Mesenchymal stem cell (in vitro differentiated cells and primary cell): ENCODE measurements at regions not wholly inside any gene's neighbourhood (a gene's known extent, or its start where the extent isn't known, plus 50 kb on each side); places are given as distances from the start of the nearest gene placed in this dataset.

ENCODE experiments used
- DNase-seq: peaks from one replicate; pipeline ENCODE4 v3.0.0-alpha.2; 2013
- H2AFZ ChIP-seq: one replicate; pipeline ENCODE4 v1.6.1; 2013; ENCODE audit warnings: low read depth, mild to moderate bottlenecking, control low read depth, inconsistent platforms, low read length, moderate library complexity
- H2AK5ac ChIP-seq: 2 replicates; pipeline ENCODE4 v1.6.1; 2013; ENCODE audit warnings: low read length, moderate library complexity, mild to moderate bottlenecking, inconsistent platforms; ENCODE audit not compliant: severe bottlenecking
- H2BK120ac ChIP-seq: one replicate; pipeline ENCODE4 v1.6.1; 2013; ENCODE audit warnings: low read depth, mild to moderate bottlenecking, inconsistent platforms, low read length, moderate library complexity
- H2BK12ac ChIP-seq, 2 experiments: one replicate each; pipeline ENCODE4 v1.6.1; 2013; ENCODE audit warnings: inconsistent platforms in 2 of 2, low read length in 2 of 2, mild to moderate bottlenecking in 2 of 2, moderate library complexity in 2 of 2, control low read depth in 1 of 2
- H2BK15ac ChIP-seq: one replicate; pipeline ENCODE4 v1.6.1; 2013; ENCODE audit warnings: mild to moderate bottlenecking, low read depth, inconsistent platforms; ENCODE audit not compliant: poor library complexity, severe bottlenecking
- H2BK5ac ChIP-seq: 2 replicates; pipeline ENCODE4 v1.6.1; 2013; ENCODE audit warnings: low read depth, mild to moderate bottlenecking, low read length, control low read depth, inconsistent platforms; ENCODE audit not compliant: poor library complexity, severe bottlenecking
- H3K14ac ChIP-seq, 2 experiments: one replicate each; pipeline ENCODE4 v1.6.1; 2013; ENCODE audit warnings: inconsistent platforms in 2 of 2, low read length in 2 of 2, control low read depth in 1 of 2, mild to moderate bottlenecking in 1 of 2, moderate library complexity in 1 of 2
- H3K18ac ChIP-seq, 2 experiments: one replicate each; pipeline ENCODE4 v1.6.1; 2013; ENCODE audit warnings: inconsistent platforms in 2 of 2, low read length in 2 of 2, control low read depth in 1 of 2, low read depth in 1 of 2, mild to moderate bottlenecking in 1 of 2
- H3K23ac ChIP-seq, 2 experiments: one replicate each; pipeline ENCODE4 v1.6.1; 2013; ENCODE audit warnings: inconsistent platforms in 2 of 2, low read length in 2 of 2, mild to moderate bottlenecking in 2 of 2, moderate library complexity in 2 of 2, control low read depth in 1 of 2
- H3K27ac ChIP-seq: 2 replicates; pipeline ENCODE4 v1.5.1; 2013; ENCODE audit warnings: mild to moderate bottlenecking, moderate library complexity, low read length, control low read depth, inconsistent platforms; ENCODE audit not compliant: poor library complexity, severe bottlenecking
- H3K27me3 ChIP-seq, 2 experiments: 2 replicates each; pipeline versions ENCODE4 v1.6.1 to v1.7.0; 2013; ENCODE audit warnings: low read length in 2 of 2, mild to moderate bottlenecking in 2 of 2, moderate library complexity in 2 of 2, control low read depth in 1 of 2, inconsistent platforms in 1 of 2; ENCODE audit not compliant: control insufficient read depth in 1 of 2, insufficient read depth in 1 of 2
- H3K36me3 ChIP-seq, 2 experiments: 2 replicates each; pipeline versions ENCODE4 v1.6.1 to v1.7.0; 2013; ENCODE audit warnings: low read length in 2 of 2, control low read depth in 1 of 2, inconsistent platforms in 1 of 2, low read depth in 1 of 2, mild to moderate bottlenecking in 1 of 2; ENCODE audit not compliant: insufficient read depth in 2 of 2, control insufficient read depth in 1 of 2
- H3K4ac ChIP-seq, 2 experiments: one replicate each; pipeline ENCODE4 v1.6.1; 2013; ENCODE audit warnings: inconsistent platforms in 2 of 2, low read length in 2 of 2, mild to moderate bottlenecking in 2 of 2, moderate library complexity in 2 of 2, control low read depth in 1 of 2, low read depth in 1 of 2
- H3K4me1 ChIP-seq: 2 replicates; pipeline ENCODE4 v1.6.1; 2013; ENCODE audit warnings: low read depth, low read length, control low read depth; ENCODE audit not compliant: control insufficient read depth, insufficient read depth
- H3K4me2 ChIP-seq: 2 replicates; pipeline ENCODE4 v1.6.1; 2013; ENCODE audit warnings: low read length, mild to moderate bottlenecking, inconsistent platforms; ENCODE audit not compliant: poor library complexity, severe bottlenecking
- H3K4me3 ChIP-seq, 2 experiments: 2 replicates each; pipeline versions ENCODE4 v1.5.1 to v1.7.0; 2013; ENCODE audit warnings: low read length in 2 of 2, mild to moderate bottlenecking in 2 of 2, control low read depth in 1 of 2, low read depth in 1 of 2; ENCODE audit not compliant: insufficient read depth in 1 of 2
- H3K79me1 ChIP-seq: replicated peaks from 2 replicates; pipeline ENCODE4 v1.6.1; 2013; ENCODE audit warnings: mild to moderate bottlenecking, control low read depth, low read length, inconsistent platforms; ENCODE audit not compliant: poor library complexity, severe bottlenecking
- H3K9ac ChIP-seq: 2 replicates; pipeline ENCODE4 v1.7.0; 2013; ENCODE audit warnings: mild to moderate bottlenecking, low read length, moderate library complexity
- H3K9me3 ChIP-seq: 2 replicates; pipeline ENCODE4 v1.7.0; 2013; ENCODE audit warnings: mild to moderate bottlenecking, low read length; ENCODE audit not compliant: control insufficient read depth
- H4K8ac ChIP-seq: one replicate; pipeline ENCODE4 v1.6.1; 2013; ENCODE audit warnings: inconsistent platforms, mild to moderate bottlenecking, low read length, moderate library complexity
- H4K91ac ChIP-seq: one replicate; pipeline ENCODE4 v1.6.1; 2013; ENCODE audit warnings: mild to moderate bottlenecking, low read length, inconsistent platforms
- WGBS: methylation state at CpG from one replicate; pipeline ENCODE4 v1.1.7; 2013; ENCODE audit warnings: mixed read lengths; 5-methylcytosine and 5-hydroxymethylcytosine counted together

DNA sequence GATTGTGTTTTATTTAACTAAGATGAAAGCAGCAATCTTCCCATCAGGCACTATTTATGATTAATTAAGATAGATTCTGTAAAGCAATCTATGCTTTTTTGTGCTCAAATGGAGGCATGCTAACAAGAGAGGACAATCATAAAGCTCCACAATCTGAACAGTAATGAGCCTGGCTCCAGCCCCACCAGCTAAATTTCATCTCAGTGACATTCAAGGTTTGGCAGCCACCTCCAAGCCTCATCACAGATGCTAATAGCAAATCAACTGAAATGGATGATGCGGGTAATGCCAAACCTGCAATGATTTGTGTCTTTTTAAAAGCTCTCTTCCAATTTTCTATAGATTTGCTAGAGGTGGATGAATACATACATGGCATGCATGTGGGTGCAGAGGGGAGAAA is 456.6 kb downstream of the TDRD15 start:
- H3K9me3 ChIP-seq: peaks cover 9% of the 10 kb centered on the region
- no peaks in the 10 kb centered on the region for H3K27me3 ChIP-seq
- H2AK5ac ChIP-seq: no peak overlapping the region
- H4K8ac ChIP-seq: no peak overlapping the region
- H3K4me2 ChIP-seq: no peak overlapping the region
- H3K4ac ChIP-seq: no peak overlapping the region
- no peak overlapping the region for H3K9ac ChIP-seq
- no peaks in the 10 kb centered on the region for H3K36me3 ChIP-seq
- H4K91ac ChIP-seq: no peak overlapping the region
- no peak overlapping the region for H2BK15ac ChIP-seq
- DNase-seq: no peak
- no peak overlapping the region for H2BK120ac ChIP-seq
- H3K79me1 ChIP-seq: no peaks in the 10 kb centered on the region
- H3K23ac ChIP-seq: no peak overlapping the region
- no peak overlapping the region for H3K18ac ChIP-seq
- no CpG with 5 or more reads among the region's 1 CpG for WGBS
- H3K4me3 ChIP-seq: no peak overlapping the region
- no peak overlapping the region for H2BK12ac ChIP-seq
- no peak overlapping the region for H3K14ac ChIP-seq
- no peak overlapping the region for H2AFZ ChIP-seq
- no peaks in the 10 kb centered on the region for H3K4me1 ChIP-seq
- no peak overlapping the region for H3K27ac ChIP-seq
- no peak overlapping the region for H2BK5ac ChIP-seq

DNA sequence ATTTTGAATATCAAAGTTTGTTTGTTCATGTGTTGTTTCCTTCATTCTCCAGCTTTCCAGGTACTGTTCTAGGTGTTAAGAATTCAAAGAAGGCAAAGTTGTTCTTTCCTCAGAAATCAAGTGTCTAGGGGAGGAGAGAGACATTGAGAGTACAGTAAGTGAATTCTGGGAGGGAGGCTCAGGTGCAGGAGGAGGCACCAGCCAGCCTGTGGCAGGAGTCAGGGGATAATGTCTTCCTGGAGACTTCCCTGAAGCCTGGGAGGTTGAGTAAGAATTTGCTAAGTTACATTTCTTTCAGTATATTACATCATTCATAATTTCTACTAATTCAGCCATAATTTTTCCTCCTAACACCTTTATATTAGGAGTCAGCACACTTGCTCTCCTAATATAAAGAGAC is 462.1 kb downstream of the TDRD15 start:
- H3K27ac ChIP-seq: no peak overlapping the region
- no peak overlapping the region for H2BK12ac ChIP-seq
- DNase-seq: no peak
- H3K9ac ChIP-seq: no peak overlapping the region
- no peaks in the 10 kb centered on the region for H3K4me1 ChIP-seq
- H3K79me1 ChIP-seq: no peaks in the 10 kb centered on the region
- H3K23ac ChIP-seq: no peak overlapping the region
- no peak overlapping the region for H2BK120ac ChIP-seq
- no peak overlapping the region for H3K14ac ChIP-seq
- no peak overlapping the region for H4K8ac ChIP-seq
- no peak overlapping the region for H2AFZ ChIP-seq
- peaks cover 8% of the 10 kb centered on the region for H3K9me3 ChIP-seq
- no peaks in the 10 kb centered on the region for H3K36me3 ChIP-seq
- H3K4me3 ChIP-seq: no peak overlapping the region
- no peaks in the 10 kb centered on the region for H3K27me3 ChIP-seq
- H3K18ac ChIP-seq: no peak overlapping the region
- H4K91ac ChIP-seq: no peak overlapping the region
- H3K4me2 ChIP-seq: no peak overlapping the region
- no peak overlapping the region for H3K4ac ChIP-seq
- H2BK5ac ChIP-seq: no peak overlapping the region
- H2BK15ac ChIP-seq: no peak overlapping the region
- H2AK5ac ChIP-seq: no peak overlapping the region

DNA sequence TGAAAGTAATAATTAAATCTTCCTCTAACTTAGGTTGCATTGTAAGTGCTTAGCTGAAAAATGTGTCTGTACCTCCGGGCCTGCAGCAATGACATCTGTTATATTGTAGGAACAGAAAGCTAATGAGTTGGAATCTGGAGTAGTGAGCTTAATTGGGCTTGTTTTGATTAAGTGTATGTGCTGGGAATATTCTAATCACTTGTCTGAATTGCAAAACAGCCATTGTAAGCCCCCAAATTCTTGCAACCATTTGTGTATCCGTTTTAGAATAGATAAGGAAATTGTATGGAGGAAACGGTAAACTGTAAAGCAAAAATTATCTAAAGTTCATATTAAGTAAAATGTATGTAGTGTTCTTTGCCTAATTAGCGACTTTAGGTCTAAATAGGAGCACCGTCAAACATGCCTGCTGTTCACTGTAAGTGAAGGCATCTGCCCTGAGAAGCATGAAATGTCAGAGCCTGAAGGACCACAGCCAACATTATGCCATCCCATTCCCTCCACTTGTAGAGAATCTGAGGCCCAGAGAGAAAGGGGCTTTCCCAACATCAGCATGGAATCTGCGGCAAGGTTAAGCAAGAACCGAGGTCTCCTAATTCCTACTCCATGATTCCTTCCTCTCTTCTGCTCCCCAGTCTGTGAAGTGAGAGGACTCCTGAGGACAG is 466.4 kb downstream of the TDRD15 start:
- H3K9me3 ChIP-seq: peaks cover 7% of the 10 kb centered on the region
- no peak overlapping the region for H2BK120ac ChIP-seq
- no peak for DNase-seq
- H3K9ac ChIP-seq: no peak overlapping the region
- H2BK12ac ChIP-seq: no peak overlapping the region
- no peak overlapping the region for H3K23ac ChIP-seq
- no peak overlapping the region for H4K91ac ChIP-seq
- H3K79me1 ChIP-seq: no peaks in the 10 kb centered on the region
- H3K27ac ChIP-seq: no peak overlapping the region
- H3K18ac ChIP-seq: no peak overlapping the region
- H3K14ac ChIP-seq: no peak overlapping the region
- no peak overlapping the region for H2BK5ac ChIP-seq
- 83% methylated on average over 3 of the region's 7 CpGs for WGBS
- no peak overlapping the region for H2BK15ac ChIP-seq
- H3K4me1 ChIP-seq: no peaks in the 10 kb centered on the region
- no peak overlapping the region for H3K4me2 ChIP-seq
- no peak overlapping the region for H2AFZ ChIP-seq
- no peak overlapping the region for H2AK5ac ChIP-seq
- no peaks in the 10 kb centered on the region for H3K36me3 ChIP-seq
- no peak overlapping the region for H4K8ac ChIP-seq
- H3K4me3 ChIP-seq: no peak overlapping the region
- no peak overlapping the region for H3K4ac ChIP-seq
- H3K27me3 ChIP-seq: no peaks in the 10 kb centered on the region

DNA sequence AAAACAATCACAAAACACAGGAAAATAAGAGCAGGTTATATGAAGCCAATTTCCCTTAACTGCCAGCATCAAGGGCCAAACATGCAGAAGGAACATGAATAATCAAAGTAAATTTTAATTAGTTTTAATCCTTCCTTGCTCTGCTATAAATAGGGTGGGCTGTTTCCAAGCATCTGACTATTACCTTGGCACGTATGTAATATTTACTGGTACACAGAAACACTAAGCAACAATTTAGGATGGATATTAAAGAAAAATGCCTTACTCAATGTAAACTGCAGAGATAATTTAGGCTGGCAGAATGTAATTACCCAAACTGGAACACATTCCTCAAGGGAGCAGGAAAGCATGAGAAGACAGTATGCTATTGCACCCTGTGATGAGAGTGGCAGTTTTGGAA is 468.2 kb downstream of the TDRD15 start:
- Histone ChIP-seq H3K4ac (no peak overlapping the region), H3K4me3 (no peak overlapping the region), H3K14ac (no peak overlapping the region), H3K27me3 (no peaks in the 10 kb centered on the region), H3K79me1 (no peaks in the 10 kb centered on the region), H3K23ac (no peak overlapping the region), H4K91ac (no peak overlapping the region), H3K4me2 (no peak overlapping the region), H3K9me3 (peaks cover 6% of the 10 kb centered on the region), H3K9ac (no peak overlapping the region), H4K8ac (no peak overlapping the region), H3K27ac (no peak overlapping the region), H2BK5ac (no peak overlapping the region), H2BK120ac (no peak overlapping the region), H2AK5ac (no peak overlapping the region), H2BK15ac (no peak overlapping the region), H2BK12ac (no peak overlapping the region), H3K4me1 (no peaks in the 10 kb centered on the region), H2AFZ (no peak overlapping the region), H3K18ac (no peak overlapping the region), H3K36me3 (no peaks in the 10 kb centered on the region)
- no CpG with 5 or more reads among the region's 1 CpG for WGBS
- no peak for DNase-seq
